Testis (tissue), 2 donors: ENCODE measurements at regions not wholly inside any gene's neighbourhood (a gene's known extent, or its start where the extent isn't known, plus 50 kb on each side); places are given as distances from the start of the nearest gene placed in this dataset.

ENCODE experiments used
- POLR2A ChIP-seq: fragments of 450-650 bp; IDR thresholded peaks from one replicate; pipeline ENCODE4 v1.6.1; 2017; ENCODE audit warnings: antibody characterized with exemption, mild to moderate bottlenecking, moderate library complexity
- TF ChIP-seq, protein P1 (sequence below), 3 experiments: fragments of 450-650 bp in 2 of 3; fragments of 200-600 bp in 1 of 3; sonication (generic) in 1 of 3; IDR thresholded peaks; one replicate each; pipeline ENCODE4 v1.5.1; 2016 to 2019; ENCODE audit warnings: antibody characterized with exemption in 3 of 3, mild to moderate bottlenecking in 2 of 3, moderate library complexity in 1 of 3

DNA sequence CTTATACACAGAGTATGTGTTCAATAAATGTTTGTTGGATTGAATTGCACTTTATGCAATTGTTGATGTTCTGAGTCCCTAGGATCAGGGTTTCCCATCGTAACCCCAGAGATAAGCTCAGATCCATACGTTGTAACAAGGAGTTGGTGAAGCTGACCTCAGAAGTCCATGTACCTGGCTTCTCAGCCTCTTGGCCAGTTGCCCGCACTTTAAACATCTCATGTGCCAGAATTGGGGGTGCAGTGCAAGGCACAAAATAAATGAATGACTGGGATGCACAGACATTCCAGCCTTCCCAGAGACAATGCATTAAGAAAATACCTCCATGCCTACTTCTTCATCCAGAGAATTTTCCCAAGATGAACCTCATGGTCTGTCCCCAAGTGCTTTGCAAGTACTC, 142.9 kb upstream of the IL12A start:
- TF ChIP-seq, protein P1, sequence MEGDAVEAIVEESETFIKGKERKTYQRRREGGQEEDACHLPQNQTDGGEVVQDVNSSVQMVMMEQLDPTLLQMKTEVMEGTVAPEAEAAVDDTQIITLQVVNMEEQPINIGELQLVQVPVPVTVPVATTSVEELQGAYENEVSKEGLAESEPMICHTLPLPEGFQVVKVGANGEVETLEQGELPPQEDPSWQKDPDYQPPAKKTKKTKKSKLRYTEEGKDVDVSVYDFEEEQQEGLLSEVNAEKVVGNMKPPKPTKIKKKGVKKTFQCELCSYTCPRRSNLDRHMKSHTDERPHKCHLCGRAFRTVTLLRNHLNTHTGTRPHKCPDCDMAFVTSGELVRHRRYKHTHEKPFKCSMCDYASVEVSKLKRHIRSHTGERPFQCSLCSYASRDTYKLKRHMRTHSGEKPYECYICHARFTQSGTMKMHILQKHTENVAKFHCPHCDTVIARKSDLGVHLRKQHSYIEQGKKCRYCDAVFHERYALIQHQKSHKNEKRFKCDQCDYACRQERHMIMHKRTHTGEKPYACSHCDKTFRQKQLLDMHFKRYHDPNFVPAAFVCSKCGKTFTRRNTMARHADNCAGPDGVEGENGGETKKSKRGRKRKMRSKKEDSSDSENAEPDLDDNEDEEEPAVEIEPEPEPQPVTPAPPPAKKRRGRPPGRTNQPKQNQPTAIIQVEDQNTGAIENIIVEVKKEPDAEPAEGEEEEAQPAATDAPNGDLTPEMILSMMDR (IDR thresholded peaks at IDR 0.05) = no peak
- no peak for TF ChIP-seq POLR2A
